HEK293 (cell line): ENCODE measurements at regions not wholly inside any gene's neighbourhood (a gene's known extent, or its start where the extent isn't known, plus 50 kb on each side); places are given as distances from the start of the nearest gene placed in this dataset.

Experiments
- CTCF ChIA-PET: fragments of 350-600 bp; formaldehyde crosslinking; extraction: SDS; loops from one replicate; lab custom pipeline; 2021; ENCODE audit warnings: antibody characterized with exemption; lab: Yijun Ruan, JAX
- POLR2A ChIA-PET: fragments of 300-600 bp; formaldehyde crosslinking; extraction: SDS; loops from one replicate; lab custom pipeline; 2020; ENCODE audit warnings: antibody characterized with exemption, inconsistent platforms; lab: Yijun Ruan, JAX
- H3K27ac ChIP-seq: fragments of 200-500 bp; sonication (Bioruptor generic); 2 replicates; pipeline ENCODE4 v1.5.1; 2014; ENCODE audit warnings: low read depth, low read length, control low read depth, inconsistent platforms; ENCODE audit errors: extremely low read depth
- H3K36me3 ChIP-seq, 2 experiments: fragments of 200-500 bp in 1 of 2; sonication (Bioruptor generic) in 1 of 2; 1 replicate in 1 of 2; 2 replicates in 1 of 2; pipeline ENCODE4 v1.5.1; 2014 to 2017; ENCODE audit warnings: inconsistent platforms in 2 of 2, low read length in 2 of 2; ENCODE audit not compliant: control insufficient read depth in 2 of 2, insufficient read depth in 1 of 2
- H3K4me1 ChIP-seq: fragments of 200-500 bp; sonication (Bioruptor generic); 2 replicates; pipeline ENCODE4 v1.5.1; 2014; ENCODE audit warnings: mild to moderate bottlenecking, low read length, inconsistent platforms; ENCODE audit not compliant: control insufficient read depth, insufficient read depth
- H3K4me3 ChIP-seq: 2 replicates; pipeline ENCODE4 v1.5.1; 2011; ENCODE audit warnings: low read depth, mild to moderate bottlenecking, control low read depth, low read length, moderate library complexity
- H3K9me3 ChIP-seq: fragments of 200-500 bp; sonication (Bioruptor generic); 2 replicates; pipeline ENCODE4 v1.5.1; 2014; ENCODE audit warnings: low read depth, low read length, inconsistent platforms; ENCODE audit not compliant: control insufficient read depth, insufficient read depth
- BCL11A ChIP-seq: fragments of 450-650 bp; formaldehyde crosslinking; IDR thresholded peaks from 2 replicates; pipeline ENCODE4 v1.5.1; 2016; ENCODE audit warnings: low read depth, missing biosample characterization, missing genetic modification characterization
- BCL6B ChIP-seq: fragments of 450-650 bp; formaldehyde crosslinking; IDR thresholded peaks from 2 replicates; pipeline ENCODE4 v1.5.1; 2017; ENCODE audit warnings: missing biosample characterization, missing genetic modification characterization
- MEIS1 ChIP-seq: sonication (generic); formaldehyde crosslinking; IDR thresholded peaks from 2 replicates; pipeline ENCODE4 v1.8.1; 2022; ENCODE audit warnings: missing genetic modification reagents, mild to moderate bottlenecking, borderline replicate concordance
- TRIM28 ChIP-seq: IDR thresholded peaks from 2 replicates; pipeline ENCODE4 v1.6.1; 2011; ENCODE audit warnings: low read length, control low read depth, borderline replicate concordance
- ZEB2 ChIP-seq: fragments of 450-650 bp; formaldehyde crosslinking; IDR thresholded peaks from 2 replicates; pipeline ENCODE4 v1.5.1; 2016; ENCODE audit warnings: missing biosample characterization, missing genetic modification characterization
- ZNF132 ChIP-seq: fragments of 450-650 bp; formaldehyde crosslinking; IDR thresholded peaks from 2 replicates; pipeline ENCODE4 v1.5.1; 2017; ENCODE audit warnings: missing biosample characterization, missing genetic modification characterization, borderline replicate concordance
- ZNF146 ChIP-seq: fragments of 450-650 bp; formaldehyde crosslinking; IDR thresholded peaks from 2 replicates; pipeline ENCODE4 v1.5.1; 2016; ENCODE audit warnings: missing biosample characterization, missing genetic modification characterization
- ZNF148 ChIP-seq: fragments of 450-650 bp; formaldehyde crosslinking; IDR thresholded peaks from 2 replicates; pipeline ENCODE4 v1.5.0; 2017; ENCODE audit warnings: missing biosample characterization, missing genetic modification characterization, borderline replicate concordance
- ZNF155 ChIP-seq: fragments of 450-650 bp; formaldehyde crosslinking; IDR thresholded peaks from 2 replicates; pipeline ENCODE4 v1.5.1; 2016; ENCODE audit warnings: missing biosample characterization, missing genetic modification characterization
- ZNF157 ChIP-seq: fragments of 450-650 bp; formaldehyde crosslinking; IDR thresholded peaks from 2 replicates; pipeline ENCODE4 v1.5.1; 2016; ENCODE audit warnings: missing biosample characterization, missing genetic modification characterization
- ZNF184 ChIP-seq: fragments of 450-650 bp; IDR thresholded peaks from 2 replicates; pipeline ENCODE4 v1.5.1; 2018; ENCODE audit warnings: missing biosample characterization, mild to moderate bottlenecking, missing genetic modification characterization
- ZNF19 ChIP-seq: fragments of 450-650 bp; formaldehyde crosslinking; IDR thresholded peaks from 2 replicates; pipeline ENCODE4; 2016; ENCODE audit warnings: missing biosample characterization, missing genetic modification characterization, low read depth
- ZNF214 ChIP-seq: fragments of 450-650 bp; formaldehyde crosslinking; IDR thresholded peaks from 2 replicates; pipeline ENCODE4 v1.5.1; 2017; ENCODE audit warnings: missing biosample characterization, mild to moderate bottlenecking, missing genetic modification characterization, borderline replicate concordance
- ZNF362 ChIP-seq: fragments of 450-650 bp; formaldehyde crosslinking; IDR thresholded peaks from 2 replicates; pipeline ENCODE4 v1.5.1; 2016; ENCODE audit warnings: missing biosample characterization, missing genetic modification characterization
- ZNF398 ChIP-seq: fragments of 450-650 bp; formaldehyde crosslinking; IDR thresholded peaks from 2 replicates; pipeline ENCODE4 v1.5.1; 2017; ENCODE audit warnings: missing biosample characterization, missing genetic modification characterization
- ZNF449 ChIP-seq: fragments of 450-650 bp; formaldehyde crosslinking; IDR thresholded peaks from 2 replicates; pipeline ENCODE4 v1.5.1; 2017; ENCODE audit warnings: missing biosample characterization, mild to moderate bottlenecking, missing genetic modification characterization, moderate library complexity
- ZNF571 ChIP-seq: fragments of 450-650 bp; formaldehyde crosslinking; IDR thresholded peaks from 2 replicates; pipeline ENCODE4 v1.5.0; 2017; ENCODE audit warnings: missing biosample characterization, missing genetic modification characterization
- ZNF692 ChIP-seq: fragments of 450-650 bp; formaldehyde crosslinking; IDR thresholded peaks from 2 replicates; pipeline ENCODE4 v1.5.1; 2016; ENCODE audit warnings: missing biosample characterization, missing genetic modification characterization
- ZNF704 ChIP-seq: fragments of 450-650 bp; formaldehyde crosslinking; IDR thresholded peaks from 2 replicates; pipeline ENCODE4 v1.5.1; 2016; ENCODE audit warnings: missing biosample characterization, missing genetic modification characterization
- ZNF785 ChIP-seq: fragments of 450-650 bp; formaldehyde crosslinking; IDR thresholded peaks from 2 replicates; pipeline ENCODE4 v1.5.1; 2016; ENCODE audit warnings: missing biosample characterization, missing genetic modification characterization

GRCh38 chr2:128639120-128639477 is 320.4 kb upstream of the HS6ST1 start:
- H3K36me3 ChIP-seq = no peaks in the 10 kb centered on the region
- ChIA-PET POLR2A (interaction anchor here (1.5 kb wide), 1 partner anchor 15 kb away, joined by 3 read pairs; no protein-coding TSS in a partner anchor), CTCF (no interaction called here)
- TF ChIP-seq ZNF398 (tag by site-specific recombination) (no peak), ZNF214 (tag by site-specific recombination) (no peak)
- no peaks in the 10 kb centered on the region for H3K4me1 ChIP-seq
- no peaks in the 10 kb centered on the region for H3K9me3 ChIP-seq
- no peak overlapping the region for H3K4me3 ChIP-seq
- H3K27ac ChIP-seq = no peak overlapping the region

- Histone ChIP-seq H3K36me3 (no peaks in the 10 kb centered on the region), H3K27ac (no peak overlapping the region), H3K9me3 (no peaks in the 10 kb centered on the region), H3K4me3 (no peak overlapping the region), H3K4me1 (no peaks in the 10 kb centered on the region)
- TF ChIP-seq ZNF19 (tag by site-specific recombination) = no peak
- no peak for TF ChIP-seq ZNF146 (tag by site-specific recombination)
- no peak for TF ChIP-seq ZNF184 (tag by site-specific recombination)
- TF ChIP-seq ZEB2 (tag by site-specific recombination) = no peak
- TF ChIP-seq ZNF132 (tag by site-specific recombination) = no peak
- TF ChIP-seq ZNF157 (tag by site-specific recombination) = no peak
- no peak for TF ChIP-seq ZNF155
- no peak for TF ChIP-seq MEIS1 (CRISPR knock-in tag)
- TF ChIP-seq TRIM28 = no peak
- no peak for TF ChIP-seq ZNF692 (tag by site-specific recombination)
- ChIA-PET POLR2A (no interaction called here), CTCF (no interaction called here)
These were observed 321.0 kb upstream of the HS6ST1 start for GRCh38 chr2:128639693-128640092.

GRCh38 chr2:128640166-128640844 is 321.6 kb upstream of the HS6ST1 start:
- no peak overlapping the region for H3K4me3 ChIP-seq
- no peak overlapping the region for H3K27ac ChIP-seq
- H3K36me3 ChIP-seq = no peaks in the 10 kb centered on the region
- POLR2A ChIA-PET = no interaction called here
- H3K4me1 ChIP-seq = no peaks in the 10 kb centered on the region
- H3K9me3 ChIP-seq = no peaks in the 10 kb centered on the region
- CTCF ChIA-PET = no interaction called here
- no peak for TF ChIP-seq BCL6B (tag by site-specific recombination)
- no peak for TF ChIP-seq ZNF449 (tag by site-specific recombination)
- no peak for TF ChIP-seq ZNF704 (tag by site-specific recombination)
- TF ChIP-seq ZNF155 = no peak
- TF ChIP-seq ZNF785 (tag by site-specific recombination) = no peak
- TF ChIP-seq ZNF148 (tag by site-specific recombination) = no peak
- no peak for TF ChIP-seq BCL11A
- TF ChIP-seq ZNF362 (tag by site-specific recombination) = no peak
- no peak for TF ChIP-seq ZNF571 (tag by site-specific recombination)
